ENCODE measurements at regions not wholly inside any gene's neighbourhood (a gene's known extent, or its start where the extent isn't known, plus 50 kb on each side); places are given as distances from the start of the nearest gene placed in this dataset.
"Not testable (repeated sequence)": the region's sequence is repeated elsewhere in the genome, so short reads cannot be mapped to it uniquely, and the experiment has no call there.

- Histone ChIP-seq H3K36me3 (no peaks in the 10 kb centered on the region), H3K27me3 (no peaks in the 10 kb centered on the region), H3K9me3 (no peaks in the 10 kb centered on the region), H3K27ac (no peak overlapping the region), H3K4me1 (no peaks in the 10 kb centered on the region), H3K4me3 (no peak overlapping the region)
- no peak for DNase-seq
- TF ChIP-seq POLR2A (IDR thresholded peaks at IDR 0.05) (no peak), CTCF (IDR thresholded peaks at IDR 0.05) (no peak)
- intact Hi-C loops (cut with DNase I; ENCODE audit: low total_unique reads), result no loop called here
Measured at GRCh38 chr12:91722072-91722471, 423.6 kb downstream of the BTG1 start.

- no peak overlapping the region for H3K4me3 ChIP-seq
- no peaks in the 10 kb centered on the region for H3K4me1 ChIP-seq
- TF ChIP-seq CTCF (IDR thresholded peaks at IDR 0.05) (no peak), POLR2A (IDR thresholded peaks at IDR 0.05) (no peak)
- no peaks in the 10 kb centered on the region for H3K27me3 ChIP-seq
- DNase-seq, result no peak
- H3K27ac ChIP-seq, result no peak overlapping the region
- no peaks in the 10 kb centered on the region for H3K9me3 ChIP-seq
- no peaks in the 10 kb centered on the region for H3K36me3 ChIP-seq
- intact Hi-C loops (cut with DNase I; ENCODE audit: low total_unique reads), result no loop called here
Measured at GRCh38 chr12:91721023-91721422, 424.6 kb downstream of the BTG1 start.

- no peak for DNase-seq
- Histone ChIP-seq H3K4me1 (no peaks in the 10 kb centered on the region), H3K36me3 (no peaks in the 10 kb centered on the region), H3K27me3 (no peaks in the 10 kb centered on the region), H3K4me3 (no peak overlapping the region), H3K27ac (no peak overlapping the region), H3K9me3 (no peaks in the 10 kb centered on the region)
- intact Hi-C loops (cut with DNase I; ENCODE audit: low total_unique reads), result no loop called here
- TF ChIP-seq CTCF (IDR thresholded peaks at IDR 0.05) (no peak), POLR2A (IDR thresholded peaks at IDR 0.05) (no peak)
Measured at GRCh38 chr12:91718326-91718725, 427.3 kb downstream of the BTG1 start.

GRCh38 chr12:91717804-91718203, 427.8 kb downstream of the BTG1 start:
- TF ChIP-seq CTCF (IDR thresholded peaks at IDR 0.05) (no peak), POLR2A (IDR thresholded peaks at IDR 0.05) (no peak)
- H3K27ac ChIP-seq, result no peak overlapping the region
- H3K4me3 ChIP-seq, result no peak overlapping the region
- no peaks in the 10 kb centered on the region for H3K9me3 ChIP-seq
- H3K4me1 ChIP-seq, result no peaks in the 10 kb centered on the region
- intact Hi-C loops (cut with DNase I; ENCODE audit: low total_unique reads), result no loop called here
- DNase-seq, result no peak
- H3K36me3 ChIP-seq, result no peaks in the 10 kb centered on the region
- H3K27me3 ChIP-seq, result no peaks in the 10 kb centered on the region

- H3K4me3 ChIP-seq; intact Hi-C loops (cut with DNase I; ENCODE audit: low total_unique reads); DNase-seq; H3K27me3 ChIP-seq; H3K27ac ChIP-seq; H3K36me3 ChIP-seq; H3K4me1 ChIP-seq; H3K9me3 ChIP-seq: not testable (repeated sequence)
Measured at GRCh38 chr12:91711925-91712324, 433.7 kb downstream of the BTG1 start.

GRCh38 chr12:91706466-91706865, 439.2 kb downstream of the BTG1 start:
- Histone ChIP-seq H3K4me3 (no peak overlapping the region), H3K36me3 (no peaks in the 10 kb centered on the region), H3K9me3 (no peaks in the 10 kb centered on the region), H3K4me1 (no peaks in the 10 kb centered on the region), H3K27ac (no peak overlapping the region), H3K27me3 (no peaks in the 10 kb centered on the region)
- TF ChIP-seq CTCF (IDR thresholded peaks at IDR 0.05) (no peak), POLR2A (IDR thresholded peaks at IDR 0.05) (no peak)
- intact Hi-C loops (cut with DNase I; ENCODE audit: low total_unique reads), result no loop called here
- no peak for DNase-seq

Measured in uterus (tissue), 3 donors.